ENCODE measurements at regions not wholly inside any gene's neighbourhood (a gene's known extent, or its start where the extent isn't known, plus 50 kb on each side); places are given as distances from the start of the nearest gene placed in this dataset.
A peak's percentile ranks its signal among the peaks of the same experiment; 100 is the strongest.

DNA sequence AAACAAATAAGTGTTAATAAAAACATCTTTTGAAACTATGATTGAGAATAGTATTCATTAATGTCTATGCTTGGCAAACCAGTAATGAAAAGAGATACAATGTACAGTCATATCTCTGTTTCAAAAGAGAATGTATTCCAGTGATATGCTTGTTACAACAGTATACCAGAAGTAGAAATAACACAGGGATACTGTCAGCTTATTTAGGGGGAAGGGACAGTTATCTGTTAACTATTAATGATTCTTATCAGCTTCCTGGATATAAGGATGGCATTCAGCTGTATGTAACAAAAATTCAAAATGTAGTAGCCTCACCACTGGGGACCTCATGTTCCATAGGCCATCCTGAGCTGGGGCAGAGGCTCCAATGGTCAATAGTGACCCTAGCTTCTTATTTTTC lies 103.8 kb upstream of the TBX18 start:
- DNase-seq (ENCODE audit: low spot score), result no peak
- H3K4me3 ChIP-seq (ENCODE audit: low read depth in 1 of 3, low read length in 3 of 3), result no peak overlapping the region
- no peaks in the 10 kb centered on the region for H3K36me3 ChIP-seq (ENCODE audit: control insufficient read depth in 4 of 4, insufficient read depth in 3 of 4, low read depth in 1 of 4, low read length in 3 of 4)
- peaks cover 3 to 28% (median 14%) of the 10 kb centered on the region in 4 donors for H3K4me1 ChIP-seq (ENCODE audit: control insufficient read depth in 4 of 4, insufficient read depth in 4 of 4, low read length in 3 of 4)
- H3K9me3 ChIP-seq (ENCODE audit: control insufficient read depth in 4 of 4, low read length in 3 of 4), result no peaks in the 10 kb centered on the region
- H3K27ac ChIP-seq (ENCODE audit: low read depth in 1 of 2, low read length in 2 of 2), result no peak overlapping the region
- TF ChIP-seq, protein P1, sequence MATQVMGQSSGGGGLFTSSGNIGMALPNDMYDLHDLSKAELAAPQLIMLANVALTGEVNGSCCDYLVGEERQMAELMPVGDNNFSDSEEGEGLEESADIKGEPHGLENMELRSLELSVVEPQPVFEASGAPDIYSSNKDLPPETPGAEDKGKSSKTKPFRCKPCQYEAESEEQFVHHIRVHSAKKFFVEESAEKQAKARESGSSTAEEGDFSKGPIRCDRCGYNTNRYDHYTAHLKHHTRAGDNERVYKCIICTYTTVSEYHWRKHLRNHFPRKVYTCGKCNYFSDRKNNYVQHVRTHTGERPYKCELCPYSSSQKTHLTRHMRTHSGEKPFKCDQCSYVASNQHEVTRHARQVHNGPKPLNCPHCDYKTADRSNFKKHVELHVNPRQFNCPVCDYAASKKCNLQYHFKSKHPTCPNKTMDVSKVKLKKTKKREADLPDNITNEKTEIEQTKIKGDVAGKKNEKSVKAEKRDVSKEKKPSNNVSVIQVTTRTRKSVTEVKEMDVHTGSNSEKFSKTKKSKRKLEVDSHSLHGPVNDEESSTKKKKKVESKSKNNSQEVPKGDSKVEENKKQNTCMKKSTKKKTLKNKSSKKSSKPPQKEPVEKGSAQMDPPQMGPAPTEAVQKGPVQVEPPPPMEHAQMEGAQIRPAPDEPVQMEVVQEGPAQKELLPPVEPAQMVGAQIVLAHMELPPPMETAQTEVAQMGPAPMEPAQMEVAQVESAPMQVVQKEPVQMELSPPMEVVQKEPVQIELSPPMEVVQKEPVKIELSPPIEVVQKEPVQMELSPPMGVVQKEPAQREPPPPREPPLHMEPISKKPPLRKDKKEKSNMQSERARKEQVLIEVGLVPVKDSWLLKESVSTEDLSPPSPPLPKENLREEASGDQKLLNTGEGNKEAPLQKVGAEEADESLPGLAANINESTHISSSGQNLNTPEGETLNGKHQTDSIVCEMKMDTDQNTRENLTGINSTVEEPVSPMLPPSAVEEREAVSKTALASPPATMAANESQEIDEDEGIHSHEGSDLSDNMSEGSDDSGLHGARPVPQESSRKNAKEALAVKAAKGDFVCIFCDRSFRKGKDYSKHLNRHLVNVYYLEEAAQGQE (IDR thresholded peaks at IDR 0.05), result no peak
- no peak for TF ChIP-seq FOXA1 (IDR thresholded peaks at IDR 0.05)
- peak; percentile 70 for TF ChIP-seq SP1 (IDR thresholded peaks at IDR 0.05)
- no peak for TF ChIP-seq HNF4A (conservative IDR thresholded peaks at IDR 0.05)
- TF ChIP-seq RAD21 (IDR thresholded peaks at IDR 0.05), result peak in 1 of 2 donors; percentile 11
- TF ChIP-seq, protein P2, sequence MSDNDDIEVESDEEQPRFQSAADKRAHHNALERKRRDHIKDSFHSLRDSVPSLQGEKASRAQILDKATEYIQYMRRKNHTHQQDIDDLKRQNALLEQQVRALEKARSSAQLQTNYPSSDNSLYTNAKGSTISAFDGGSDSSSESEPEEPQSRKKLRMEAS (IDR thresholded peaks at IDR 0.05), result no peak
- H3K27me3 ChIP-seq (ENCODE audit: control insufficient read depth in 4 of 4, insufficient read depth in 4 of 4, low read length in 3 of 4), result no peaks in the 10 kb centered on the region
- H3K9ac ChIP-seq (ENCODE audit: low read depth in 1 of 2, low read length in 2 of 2), result no peak overlapping the region

DNA sequence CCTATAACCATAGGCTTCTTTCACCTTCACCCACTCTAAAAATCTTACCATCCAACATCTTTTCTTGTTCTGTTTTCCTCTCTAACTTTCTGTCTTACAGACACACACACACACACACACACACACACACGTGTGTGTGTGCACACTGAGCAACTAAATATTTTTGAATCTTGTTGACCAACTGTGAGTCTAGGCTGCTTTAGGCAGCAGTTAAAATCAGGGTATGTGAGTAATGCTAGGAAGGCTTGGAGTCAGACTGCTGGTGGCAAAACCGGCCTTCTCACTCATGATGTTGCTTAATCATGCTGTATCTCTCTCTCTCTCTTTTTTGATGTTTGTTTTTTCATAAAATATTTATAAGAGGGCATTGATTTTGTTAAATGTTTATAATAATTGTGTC lies 103.1 kb upstream of the TBX18 start:
- Histone ChIP-seq H3K27me3 (ENCODE audit: control insufficient read depth in 4 of 4, insufficient read depth in 4 of 4, low read length in 3 of 4) (no peaks in the 10 kb centered on the region), H3K27ac (ENCODE audit: low read depth in 1 of 2, low read length in 2 of 2) (peak overlapping the region; percentile 13 to 78), H3K9ac (ENCODE audit: low read depth in 1 of 2, low read length in 2 of 2) (no peak overlapping the region), H3K9me3 (ENCODE audit: control insufficient read depth in 4 of 4, low read length in 3 of 4) (no peaks in the 10 kb centered on the region), H3K36me3 (ENCODE audit: control insufficient read depth in 4 of 4, insufficient read depth in 3 of 4, low read depth in 1 of 4, low read length in 3 of 4) (no peaks in the 10 kb centered on the region), H3K4me1 (ENCODE audit: control insufficient read depth in 4 of 4, insufficient read depth in 4 of 4, low read length in 3 of 4) (peaks cover 3 to 28% (median 14%) of the 10 kb centered on the region in 4 donors), H3K4me3 (ENCODE audit: low read depth in 1 of 3, low read length in 3 of 3) (no peak overlapping the region)
- 26% methylated on average over 2 of the region's 2 CpGs for WGBS
- DNase-seq (ENCODE audit: low spot score), result no peak
- TF ChIP-seq RAD21 (IDR thresholded peaks at IDR 0.05), result no peak
- no peak for TF ChIP-seq NR2F2 (IDR thresholded peaks at IDR 0.05)
- no peak for TF ChIP-seq FOXA1 (IDR thresholded peaks at IDR 0.05)
- TF ChIP-seq, protein P3, sequence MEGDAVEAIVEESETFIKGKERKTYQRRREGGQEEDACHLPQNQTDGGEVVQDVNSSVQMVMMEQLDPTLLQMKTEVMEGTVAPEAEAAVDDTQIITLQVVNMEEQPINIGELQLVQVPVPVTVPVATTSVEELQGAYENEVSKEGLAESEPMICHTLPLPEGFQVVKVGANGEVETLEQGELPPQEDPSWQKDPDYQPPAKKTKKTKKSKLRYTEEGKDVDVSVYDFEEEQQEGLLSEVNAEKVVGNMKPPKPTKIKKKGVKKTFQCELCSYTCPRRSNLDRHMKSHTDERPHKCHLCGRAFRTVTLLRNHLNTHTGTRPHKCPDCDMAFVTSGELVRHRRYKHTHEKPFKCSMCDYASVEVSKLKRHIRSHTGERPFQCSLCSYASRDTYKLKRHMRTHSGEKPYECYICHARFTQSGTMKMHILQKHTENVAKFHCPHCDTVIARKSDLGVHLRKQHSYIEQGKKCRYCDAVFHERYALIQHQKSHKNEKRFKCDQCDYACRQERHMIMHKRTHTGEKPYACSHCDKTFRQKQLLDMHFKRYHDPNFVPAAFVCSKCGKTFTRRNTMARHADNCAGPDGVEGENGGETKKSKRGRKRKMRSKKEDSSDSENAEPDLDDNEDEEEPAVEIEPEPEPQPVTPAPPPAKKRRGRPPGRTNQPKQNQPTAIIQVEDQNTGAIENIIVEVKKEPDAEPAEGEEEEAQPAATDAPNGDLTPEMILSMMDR (IDR thresholded peaks at IDR 0.05; ENCODE audit: low read depth, low read length, missing input control), result no peak
- TF ChIP-seq, protein P4, sequence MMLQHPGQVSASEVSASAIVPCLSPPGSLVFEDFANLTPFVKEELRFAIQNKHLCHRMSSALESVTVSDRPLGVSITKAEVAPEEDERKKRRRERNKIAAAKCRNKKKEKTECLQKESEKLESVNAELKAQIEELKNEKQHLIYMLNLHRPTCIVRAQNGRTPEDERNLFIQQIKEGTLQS (IDR thresholded peaks at IDR 0.05), result no peak
- TF ChIP-seq RXRA (IDR thresholded peaks at IDR 0.05), result no peak
- TF ChIP-seq GABPA (IDR thresholded peaks at IDR 0.05 in 1 of 2, conservative IDR thresholded peaks at IDR 0.05 in 1 of 2), result no peak
- TF ChIP-seq JUND (IDR thresholded peaks at IDR 0.05), result no peak
- TF ChIP-seq, protein P5, sequence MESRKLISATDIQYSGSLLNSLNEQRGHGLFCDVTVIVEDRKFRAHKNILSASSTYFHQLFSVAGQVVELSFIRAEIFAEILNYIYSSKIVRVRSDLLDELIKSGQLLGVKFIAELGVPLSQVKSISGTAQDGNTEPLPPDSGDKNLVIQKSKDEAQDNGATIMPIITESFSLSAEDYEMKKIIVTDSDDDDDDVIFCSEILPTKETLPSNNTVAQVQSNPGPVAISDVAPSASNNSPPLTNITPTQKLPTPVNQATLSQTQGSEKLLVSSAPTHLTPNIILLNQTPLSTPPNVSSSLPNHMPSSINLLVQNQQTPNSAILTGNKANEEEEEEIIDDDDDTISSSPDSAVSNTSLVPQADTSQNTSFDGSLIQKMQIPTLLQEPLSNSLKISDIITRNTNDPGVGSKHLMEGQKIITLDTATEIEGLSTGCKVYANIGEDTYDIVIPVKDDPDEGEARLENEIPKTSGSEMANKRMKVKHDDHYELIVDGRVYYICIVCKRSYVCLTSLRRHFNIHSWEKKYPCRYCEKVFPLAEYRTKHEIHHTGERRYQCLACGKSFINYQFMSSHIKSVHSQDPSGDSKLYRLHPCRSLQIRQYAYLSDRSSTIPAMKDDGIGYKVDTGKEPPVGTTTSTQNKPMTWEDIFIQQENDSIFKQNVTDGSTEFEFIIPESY (IDR thresholded peaks at IDR 0.05), result no peak
